B cell (primary cell): ENCODE measurements at regions not wholly inside any gene's neighbourhood (a gene's known extent, or its start where the extent isn't known, plus 50 kb on each side); places are given as distances from the start of the nearest gene placed in this dataset.

Experiments
- ATAC-seq: fragments of 200-7000 bp; cut with Tn5 transposase; one replicate; pipeline ENCODE4 v1.10.0; 2021; ENCODE audit warnings: low read depth, mild to moderate bottlenecking, moderate number of reproducible peaks, moderate library complexity
- CTCF ChIA-PET: fragments of 350-600 bp; sonication (Branson Sonifier 250); formaldehyde crosslinking; loops from one replicate; lab custom pipeline; 2021; ENCODE audit warnings: antibody characterized with exemption, inconsistent platforms; lab: Charles Lee
- POLR2A ChIA-PET: fragments of 350-600 bp; sonication (Branson Sonifier 250); formaldehyde crosslinking; loops from one replicate; lab custom pipeline; 2021; ENCODE audit warnings: antibody characterized with exemption; lab: Charles Lee
- DNase-seq: peaks from one replicate; pipeline ENCODE4 v3.0.0; 2013
- H2AFZ ChIP-seq: 2 replicates; pipeline ENCODE4 v1.6.1; 2012; ENCODE audit warnings: mild to moderate bottlenecking, low read depth, low read length; ENCODE audit not compliant: insufficient read depth, poor library complexity, severe bottlenecking
- H3K27ac ChIP-seq, 2 donors: 1 replicate in 1 of 2; 2 replicates in 1 of 2; pipeline ENCODE4 v1.5.1; 2012 to 2013; ENCODE audit warnings: low read length in 2 of 2, mild to moderate bottlenecking in 2 of 2, moderate library complexity in 1 of 2
- H3K27me3 ChIP-seq, 4 experiments: fragments of 200-600 bp in 1 of 4; sonication (generic) in 1 of 4; replicated peaks in 1 of 4; 1 replicate in 2 of 4; 2 replicates in 2 of 4; pipeline versions ENCODE4 v1.6.1 to v1.7.0; 2013 to 2016; ENCODE audit warnings: low read length in 3 of 4, mild to moderate bottlenecking in 2 of 4, mixed read lengths in 1 of 4, moderate library complexity in 1 of 4; ENCODE audit not compliant: insufficient read depth in 4 of 4, control insufficient read depth in 3 of 4; ENCODE audit errors: control extremely low read depth in 1 of 4
- H3K36me3 ChIP-seq, 2 experiments: replicated peaks in 1 of 2; 1 replicate in 1 of 2; 2 replicates in 1 of 2; pipeline versions ENCODE4 v1.6.1 to v1.7.1; 2013; ENCODE audit warnings: low read length in 1 of 2; ENCODE audit not compliant: insufficient read depth in 2 of 2, control insufficient read depth in 1 of 2; ENCODE audit errors: control extremely low read depth in 1 of 2, extremely low read depth in 1 of 2
- H3K4me1 ChIP-seq, 2 donors: fragments of 200-600 bp in 1 of 2; sonication (generic) in 1 of 2; 1 replicate in 1 of 2; 2 replicates in 1 of 2; pipeline versions ENCODE4 v1.5.1 to v1.6.1; 2013 to 2017; ENCODE audit warnings: low read length in 2 of 2; ENCODE audit not compliant: control insufficient read depth in 2 of 2, insufficient read depth in 2 of 2
- H3K4me2 ChIP-seq: replicated peaks from 2 replicates; pipeline ENCODE3; 2012; ENCODE audit warnings: mild to moderate bottlenecking, low read depth, low read length; ENCODE audit not compliant: poor library complexity, severe bottlenecking
- H3K4me3 ChIP-seq, 5 experiments: fragments of 200-600 bp in 1 of 5; sonication (generic) in 1 of 5; 1 replicate in 3 of 5; 2 replicates in 2 of 5; pipeline versions ENCODE4 v1.5.1 to v1.7.0; 2011 to 2016; ENCODE audit warnings: low read length in 4 of 5, mild to moderate bottlenecking in 4 of 5, low read depth in 2 of 5, control low read depth in 1 of 5, moderate library complexity in 1 of 5; ENCODE audit not compliant: insufficient read depth in 1 of 5; ENCODE audit errors: control extremely low read depth in 1 of 5, extremely low read depth in 1 of 5
- H3K79me2 ChIP-seq: fragments of 200-600 bp; sonication (generic); one replicate; pipeline ENCODE4 v1.6.0; 2016; ENCODE audit warnings: low read length; ENCODE audit not compliant: control insufficient read depth, insufficient read depth
- H3K9ac ChIP-seq: fragments of 200-600 bp; sonication (generic); 2 replicates; pipeline ENCODE4 v1.6.1; 2017; ENCODE audit warnings: mild to moderate bottlenecking, low read length, moderate library complexity
- H3K9me3 ChIP-seq, 3 donors: one replicate each; pipeline versions ENCODE4 v1.6.1 to v1.7.1; 2013; ENCODE audit warnings: low read length in 2 of 3; ENCODE audit not compliant: control insufficient read depth in 2 of 3, insufficient read depth in 1 of 3; ENCODE audit errors: control extremely low read depth in 1 of 3
- H4K20me1 ChIP-seq: 2 replicates; pipeline ENCODE4 v1.6.0; 2012; ENCODE audit warnings: mild to moderate bottlenecking, low read length; ENCODE audit not compliant: insufficient read depth, control insufficient read depth, poor library complexity, severe bottlenecking
- H3K27ac Mint-ChIP-seq: one replicate; pipeline ENCODE4 v1.8.0; 2021; ENCODE audit warnings: mixed read lengths
- H3K27me3 Mint-ChIP-seq: one replicate; pipeline ENCODE4 v1.8.0; 2021; ENCODE audit warnings: mixed read lengths
- H3K4me1 Mint-ChIP-seq: one replicate; pipeline ENCODE4 v1.8.0; 2021; ENCODE audit warnings: mixed read lengths
- H3K4me3 Mint-ChIP-seq: one replicate; pipeline ENCODE4 v1.8.0; 2021; ENCODE audit warnings: mixed read lengths
- H3K9me3 Mint-ChIP-seq: one replicate; pipeline ENCODE4 v1.8.0; 2022; ENCODE audit warnings: mixed read lengths; ENCODE audit not compliant: insufficient read depth
- CTCF ChIP-seq: fragments of 200-600 bp; IDR thresholded peaks from one replicate; pipeline ENCODE4 v1.8.0; 2022; ENCODE audit warnings: antibody characterized with exemption, mild to moderate bottlenecking
- EZH2 ChIP-seq: IDR thresholded peaks from 2 replicates; pipeline ENCODE4 v1.6.1; 2012; ENCODE audit warnings: borderline replicate concordance, low read depth, mild to moderate bottlenecking, moderate library complexity, low read length; ENCODE audit not compliant: insufficient read depth, poor library complexity, severe bottlenecking
- WGBS: methylation state at CpG from one replicate; pipeline ENCODE4 v1.1.5; 2013; ENCODE audit warnings: missing lambda C conversion rate; ENCODE audit not compliant: insufficient coverage; 5-methylcytosine and 5-hydroxymethylcytosine counted together
- intact Hi-C: fragments of 100-400 bp; cut with micrococcal nuclease; formaldehyde crosslinking; loops from one replicate; pipeline ENCODE4 v1.10.0; 2022

GRCh38 chr2:8337321-8337720, 344.5 kb upstream of the ID2 start:
- Mint-ChIP-seq H3K4me3 (no peak overlapping the region), H3K9me3 (no peaks in the 10 kb centered on the region), H3K27ac (no peak overlapping the region), H3K4me1 (no peaks in the 10 kb centered on the region), H3K27me3 (peaks cover 19% of the 10 kb centered on the region)
- no peak for ATAC-seq
- Histone ChIP-seq H4K20me1 (no peaks in the 10 kb centered on the region), H3K4me1 (no peaks in the 10 kb centered on the region), H3K9me3 (peaks cover 0 to 11% (median 0%) of the 10 kb centered on the region in 3 donors), H3K36me3 (no peaks in the 10 kb centered on the region), H3K9ac (no peak overlapping the region), H3K27ac (no peak overlapping the region), H3K4me2 (no peak overlapping the region), H2AFZ (no peak overlapping the region), H3K27me3 (peaks cover 0 to 7% (median 1%) of the 10 kb centered on the region in 4 experiments), H3K4me3 (no peak overlapping the region), H3K79me2 (no peaks in the 10 kb centered on the region)
- TF ChIP-seq EZH2, result no peak
- no peak for TF ChIP-seq CTCF
- CTCF ChIA-PET, result no interaction called here
- intact Hi-C loops, result no loop called here
- POLR2A ChIA-PET, result no interaction called here
- DNase-seq, result no peak
- WGBS, result 55% methylated on average over 2 of the region's 4 CpGs

GRCh38 chr2:8342407-8342806, 339.4 kb upstream of the ID2 start:
- peaks cover 0 to 4% (median 0%) of the 10 kb centered on the region in 3 donors for H3K9me3 ChIP-seq
- H3K4me3 ChIP-seq, result no peak overlapping the region
- H3K27me3 ChIP-seq, result peaks cover 0 to 6% (median 2%) of the 10 kb centered on the region in 4 experiments
- Mint-ChIP-seq H3K4me3 (no peak overlapping the region), H3K4me1 (no peaks in the 10 kb centered on the region), H3K9me3 (no peaks in the 10 kb centered on the region), H3K27me3 (no peaks in the 10 kb centered on the region), H3K27ac (no peak overlapping the region)
- CTCF ChIA-PET, result no interaction called here
- H3K9ac ChIP-seq, result no peak overlapping the region
- H3K27ac ChIP-seq, result no peak overlapping the region
- WGBS, result 92% methylated on average over 2 of the region's 3 CpGs
- H4K20me1 ChIP-seq, result no peaks in the 10 kb centered on the region
- no peak overlapping the region for H2AFZ ChIP-seq
- ATAC-seq (no peak), DNase-seq (no peak)
- H3K4me2 ChIP-seq, result no peak overlapping the region
- POLR2A ChIA-PET, result no interaction called here
- intact Hi-C loops, result no loop called here
- H3K79me2 ChIP-seq, result no peaks in the 10 kb centered on the region
- H3K36me3 ChIP-seq, result no peaks in the 10 kb centered on the region
- no peaks in the 10 kb centered on the region for H3K4me1 ChIP-seq
- TF ChIP-seq EZH2, result no peak
- TF ChIP-seq CTCF, result no peak
